ENCODE measurements at regions not wholly inside any gene's neighbourhood (a gene's known extent, or its start where the extent isn't known, plus 50 kb on each side); places are given as distances from the start of the nearest gene placed in this dataset.

DNA sequence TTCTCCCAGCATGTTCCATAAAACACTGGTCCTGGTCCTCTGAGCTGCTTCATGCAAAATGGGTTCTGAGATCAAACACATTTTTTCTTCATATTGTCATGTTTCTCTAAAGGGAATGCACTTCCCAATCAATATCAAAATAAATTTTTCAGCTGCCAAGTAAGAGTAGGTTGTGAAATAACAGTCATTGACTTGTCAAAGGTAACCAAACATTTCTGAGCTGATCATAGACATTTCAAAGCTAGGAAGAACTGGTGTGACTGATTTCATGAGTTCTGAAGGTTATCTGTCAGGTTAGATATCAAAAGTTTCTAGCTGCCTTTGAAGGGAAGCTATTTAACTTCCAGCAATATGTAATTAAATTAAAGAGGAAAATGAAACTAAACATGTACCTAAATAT lies 770.9 kb downstream of the TBL1XR1 start:
- Histone ChIP-seq H3K4me3 (no peak overlapping the region), H3K4me1 (ENCODE audit: low read depth) (no peaks in the 10 kb centered on the region), H3K9me3 (no peaks in the 10 kb centered on the region), H3K36me3 (ENCODE audit: low read depth) (no peaks in the 10 kb centered on the region)
- intact Hi-C loops (cut with DNase I, micrococcal nuclease), result no loop called here
- DNase-seq (no peak), ATAC-seq (no peak)
- TF ChIP-seq, protein P1, sequence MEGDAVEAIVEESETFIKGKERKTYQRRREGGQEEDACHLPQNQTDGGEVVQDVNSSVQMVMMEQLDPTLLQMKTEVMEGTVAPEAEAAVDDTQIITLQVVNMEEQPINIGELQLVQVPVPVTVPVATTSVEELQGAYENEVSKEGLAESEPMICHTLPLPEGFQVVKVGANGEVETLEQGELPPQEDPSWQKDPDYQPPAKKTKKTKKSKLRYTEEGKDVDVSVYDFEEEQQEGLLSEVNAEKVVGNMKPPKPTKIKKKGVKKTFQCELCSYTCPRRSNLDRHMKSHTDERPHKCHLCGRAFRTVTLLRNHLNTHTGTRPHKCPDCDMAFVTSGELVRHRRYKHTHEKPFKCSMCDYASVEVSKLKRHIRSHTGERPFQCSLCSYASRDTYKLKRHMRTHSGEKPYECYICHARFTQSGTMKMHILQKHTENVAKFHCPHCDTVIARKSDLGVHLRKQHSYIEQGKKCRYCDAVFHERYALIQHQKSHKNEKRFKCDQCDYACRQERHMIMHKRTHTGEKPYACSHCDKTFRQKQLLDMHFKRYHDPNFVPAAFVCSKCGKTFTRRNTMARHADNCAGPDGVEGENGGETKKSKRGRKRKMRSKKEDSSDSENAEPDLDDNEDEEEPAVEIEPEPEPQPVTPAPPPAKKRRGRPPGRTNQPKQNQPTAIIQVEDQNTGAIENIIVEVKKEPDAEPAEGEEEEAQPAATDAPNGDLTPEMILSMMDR (IDR thresholded peaks at IDR 0.05), result no peak

GRCh38 chr3:176416870-176417269 lies 780.4 kb downstream of the TBL1XR1 start:
- Histone ChIP-seq H3K36me3 (ENCODE audit: low read depth) (no peaks in the 10 kb centered on the region), H3K9me3 (no peaks in the 10 kb centered on the region), H3K4me1 (ENCODE audit: low read depth) (no peaks in the 10 kb centered on the region), H3K4me3 (no peak overlapping the region)
- DNase-seq, result no peak
- intact Hi-C loops (cut with DNase I, micrococcal nuclease), result no loop called here
- ATAC-seq, result no peak
- TF ChIP-seq, protein P1 (IDR thresholded peaks at IDR 0.05), result no peak

- H3K4me1 ChIP-seq (ENCODE audit: low read depth), result no peaks in the 10 kb centered on the region
- intact Hi-C loops (cut with DNase I, micrococcal nuclease), result no loop called here
These were observed 781.5 kb downstream of the TBL1XR1 start for GRCh38 chr3:176415661-176416295.

GRCh38 chr3:176412771-176413170 lies 784.5 kb downstream of the TBL1XR1 start:
- intact Hi-C loops (cut with DNase I, micrococcal nuclease), result no loop called here
- Histone ChIP-seq H3K9me3 (no peaks in the 10 kb centered on the region), H3K4me1 (ENCODE audit: low read depth) (no peaks in the 10 kb centered on the region), H3K4me3 (no peak overlapping the region), H3K36me3 (ENCODE audit: low read depth) (no peaks in the 10 kb centered on the region)
- TF ChIP-seq, protein P1 (IDR thresholded peaks at IDR 0.05), result no peak
- ATAC-seq (no peak), DNase-seq (no peak)

More at GRCh38 chr3:176415661-176416295, 781.5 kb downstream of the TBL1XR1 start:
- Histone ChIP-seq H3K9me3 (no peaks in the 10 kb centered on the region), H3K4me3 (no peak overlapping the region), H3K36me3 (ENCODE audit: low read depth) (no peaks in the 10 kb centered on the region)
- no peak for ATAC-seq
- TF ChIP-seq, protein P1 (IDR thresholded peaks at IDR 0.05), result no peak
- DNase-seq, result no peak

- DNase-seq, result no peak
- no peak overlapping the region for H3K4me3 ChIP-seq
- H3K4me1 ChIP-seq (ENCODE audit: low read depth), result no peaks in the 10 kb centered on the region
- TF ChIP-seq, protein P1 (IDR thresholded peaks at IDR 0.05), result no peak
- intact Hi-C loops (cut with DNase I, micrococcal nuclease), result no loop called here
- no peaks in the 10 kb centered on the region for H3K9me3 ChIP-seq
- no peak for ATAC-seq
- no peaks in the 10 kb centered on the region for H3K36me3 ChIP-seq (ENCODE audit: low read depth)
These were observed 793.8 kb downstream of the TBL1XR1 start for GRCh38 chr3:176403531-176403930.

GRCh38 chr3:176401211-176401610 lies 796.1 kb downstream of the TBL1XR1 start:
- ATAC-seq (no peak), DNase-seq (no peak)
- intact Hi-C loops (cut with DNase I, micrococcal nuclease), result no loop called here
- no peaks in the 10 kb centered on the region for H3K36me3 ChIP-seq (ENCODE audit: low read depth)
- no peak overlapping the region for H3K4me3 ChIP-seq
- TF ChIP-seq, protein P1 (IDR thresholded peaks at IDR 0.05), result no peak
- no peaks in the 10 kb centered on the region for H3K9me3 ChIP-seq
- H3K4me1 ChIP-seq (ENCODE audit: low read depth), result no peaks in the 10 kb centered on the region

Measured in mucosa of descending colon (tissue), 3 donors.